ENCODE measurements at regions not wholly inside any gene's neighbourhood (a gene's known extent, or its start where the extent isn't known, plus 50 kb on each side); places are given as distances from the start of the nearest gene placed in this dataset.

GRCh38 chr17:51487947-51488346 lies 227.6 kb downstream of the UTP18 start:
- H3K4me3 ChIP-seq (ENCODE audit: low read length): no peak overlapping the region
- no peak overlapping the region for H3K27ac ChIP-seq (ENCODE audit: low read length)
- H3K79me2 ChIP-seq (ENCODE audit: low read length): no peaks in the 10 kb centered on the region
- H3K9me3 ChIP-seq (ENCODE audit: insufficient read depth, low read length): no peaks in the 10 kb centered on the region
- H3K4me2 ChIP-seq (ENCODE audit: low read length): no peak overlapping the region
- TF ChIP-seq CTCF (IDR thresholded peaks at IDR 0.05; ENCODE audit: low read depth, low read length) (peak; percentile 34), EZH2phosphoT487 (IDR thresholded peaks at IDR 0.05; ENCODE audit: low read depth) (no peak)
- no peaks in the 10 kb centered on the region for H3K36me3 ChIP-seq (replicated peaks; ENCODE audit: low read depth, low read length)
- no peak overlapping the region for H2AFZ ChIP-seq (ENCODE audit: low read depth, low read length)
- no peak overlapping the region for H3K9ac ChIP-seq (ENCODE audit: low read length)
- H3K27me3 ChIP-seq (ENCODE audit: low read depth, low read length): no peaks in the 10 kb centered on the region
- no peaks in the 10 kb centered on the region for H3K4me1 ChIP-seq (ENCODE audit: low read length)
- H4K20me1 ChIP-seq (ENCODE audit: insufficient read depth, low read length): no peaks in the 10 kb centered on the region

- H3K27ac ChIP-seq (ENCODE audit: low read length): no peak overlapping the region
- TF ChIP-seq CTCF (IDR thresholded peaks at IDR 0.05; ENCODE audit: low read depth, low read length): no peak
- TF ChIP-seq EZH2phosphoT487 (IDR thresholded peaks at IDR 0.05; ENCODE audit: low read depth): no peak
- H3K4me2 ChIP-seq (ENCODE audit: low read length): no peak overlapping the region
- H3K4me1 ChIP-seq (ENCODE audit: low read length): no peaks in the 10 kb centered on the region
- H2AFZ ChIP-seq (ENCODE audit: low read depth, low read length): no peak overlapping the region
- H3K4me3 ChIP-seq (ENCODE audit: low read length): no peak overlapping the region
- no peaks in the 10 kb centered on the region for H3K79me2 ChIP-seq (ENCODE audit: low read length)
- no peaks in the 10 kb centered on the region; the same call in 1 of the 2 replicates for H3K27me3 ChIP-seq (ENCODE audit: low read depth, low read length)
- no peaks in the 10 kb centered on the region for H4K20me1 ChIP-seq (ENCODE audit: insufficient read depth, low read length)
- H3K9me3 ChIP-seq (ENCODE audit: insufficient read depth, low read length): no peaks in the 10 kb centered on the region
- H3K36me3 ChIP-seq (replicated peaks; ENCODE audit: low read depth, low read length): no peaks in the 10 kb centered on the region
- H3K9ac ChIP-seq (ENCODE audit: low read length): no peak overlapping the region
Observed at GRCh38 chr17:51491416-51491815, 231.1 kb downstream of the UTP18 start.

GRCh38 chr17:51493206-51493605 lies 232.9 kb downstream of the UTP18 start:
- Histone ChIP-seq H3K27ac (ENCODE audit: low read length) (no peak overlapping the region), H3K4me2 (ENCODE audit: low read length) (no peak overlapping the region), H3K9ac (ENCODE audit: low read length) (no peak overlapping the region), H3K4me3 (ENCODE audit: low read length) (no peak overlapping the region), H3K27me3 (ENCODE audit: low read depth, low read length) (no peaks in the 10 kb centered on the region; the same call in 1 of the 2 replicates), H3K9me3 (ENCODE audit: insufficient read depth, low read length) (no peaks in the 10 kb centered on the region), H3K79me2 (ENCODE audit: low read length) (no peaks in the 10 kb centered on the region), H3K4me1 (ENCODE audit: low read length) (no peaks in the 10 kb centered on the region), H4K20me1 (ENCODE audit: insufficient read depth, low read length) (no peaks in the 10 kb centered on the region), H2AFZ (ENCODE audit: low read depth, low read length) (no peak overlapping the region), H3K36me3 (replicated peaks; ENCODE audit: low read depth, low read length) (no peaks in the 10 kb centered on the region)
- TF ChIP-seq EZH2phosphoT487 (IDR thresholded peaks at IDR 0.05; ENCODE audit: low read depth): no peak
- no peak for TF ChIP-seq CTCF (IDR thresholded peaks at IDR 0.05; ENCODE audit: low read depth, low read length)

- H3K4me2 ChIP-seq (ENCODE audit: low read length): no peak overlapping the region
- TF ChIP-seq CTCF (IDR thresholded peaks at IDR 0.05; ENCODE audit: low read depth, low read length): no peak
- TF ChIP-seq EZH2phosphoT487 (IDR thresholded peaks at IDR 0.05; ENCODE audit: low read depth): no peak
- no peak overlapping the region for H3K9ac ChIP-seq (ENCODE audit: low read length)
Observed at GRCh38 chr17:51496378-51496777, 236.0 kb downstream of the UTP18 start.

More at GRCh38 chr17:51496378-51496777, 236.0 kb downstream of the UTP18 start:
- Histone ChIP-seq H3K9me3 (ENCODE audit: insufficient read depth, low read length) (no peaks in the 10 kb centered on the region), H3K36me3 (replicated peaks; ENCODE audit: low read depth, low read length) (no peaks in the 10 kb centered on the region), H3K27me3 (ENCODE audit: low read depth, low read length) (no peaks in the 10 kb centered on the region; the same call in 1 of the 2 replicates), H4K20me1 (ENCODE audit: insufficient read depth, low read length) (no peaks in the 10 kb centered on the region), H3K79me2 (ENCODE audit: low read length) (no peaks in the 10 kb centered on the region), H3K4me1 (ENCODE audit: low read length) (no peaks in the 10 kb centered on the region), H2AFZ (ENCODE audit: low read depth, low read length) (no peak overlapping the region), H3K4me3 (ENCODE audit: low read length) (no peak overlapping the region), H3K27ac (ENCODE audit: low read length) (no peak overlapping the region)
